Memory B cell (primary cell): ENCODE measurements at regions not wholly inside any gene's neighbourhood (a gene's known extent, or its start where the extent isn't known, plus 50 kb on each side); places are given as distances from the start of the nearest gene placed in this dataset.
"Not testable (repeated sequence)": the region's sequence is repeated elsewhere in the genome, so short reads cannot be mapped to it uniquely, and the experiment has no call there.

ENCODE experiments used
- ATAC-seq: fragments of 150-1000 bp; cut with Tn5 transposase; 2 replicates; pipeline ENCODE4 v1.10.0; 2021; ENCODE audit warnings: low read depth, mild to moderate bottlenecking, moderate library complexity
- DNase-seq, 2 donors: peaks; one replicate each; pipeline ENCODE4 v3.0.0; 2022; ENCODE audit warnings: low spot score in 2 of 2
- H3K27ac Mint-ChIP-seq: one replicate; pipeline ENCODE4 v1.8.0; 2022; ENCODE audit warnings: mild to moderate bottlenecking, moderate library complexity, mixed read lengths
- H3K27me3 Mint-ChIP-seq: one replicate; pipeline ENCODE4 v1.8.0; 2022; ENCODE audit warnings: mixed read lengths
- H3K36me3 Mint-ChIP-seq: one replicate; pipeline ENCODE4 v1.8.0; 2022; ENCODE audit warnings: mild to moderate bottlenecking, mixed read lengths
- H3K4me1 Mint-ChIP-seq: one replicate; pipeline ENCODE4 v1.8.0; 2022; ENCODE audit warnings: mixed read lengths
- H3K4me3 Mint-ChIP-seq: one replicate; pipeline ENCODE4 v1.8.0; 2022; ENCODE audit warnings: mild to moderate bottlenecking, moderate library complexity, mixed read lengths
- H3K9me3 Mint-ChIP-seq: one replicate; pipeline ENCODE4 v1.8.0; 2022; ENCODE audit warnings: mixed read lengths

DNA sequence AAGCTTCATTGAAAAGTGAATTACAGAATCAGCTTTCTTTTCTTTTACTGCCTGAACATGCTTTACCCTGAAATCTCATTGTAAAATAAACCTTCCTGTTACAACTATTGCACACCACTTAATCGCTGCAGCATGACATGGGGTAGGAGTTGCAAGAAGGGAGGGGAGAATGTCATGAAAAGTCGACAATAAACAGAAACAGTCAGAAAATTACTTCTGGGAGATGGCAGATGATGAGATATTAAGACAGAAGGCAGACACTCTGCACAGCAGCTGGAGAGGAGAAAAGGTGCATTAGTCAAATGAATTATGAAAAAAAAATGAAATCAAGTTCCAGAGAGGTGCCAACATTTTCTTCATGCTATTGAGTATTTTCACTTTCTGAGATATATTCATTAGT, 287.7 kb downstream of the PCDH7 start:
- no peak overlapping the region for H3K27ac Mint-ChIP-seq
- no peak overlapping the region for H3K4me3 Mint-ChIP-seq
- H3K4me1 Mint-ChIP-seq = no peaks in the 10 kb centered on the region
- peaks cover 5% of the 10 kb centered on the region for H3K9me3 Mint-ChIP-seq
- no peak for ATAC-seq
- no peaks in the 10 kb centered on the region for H3K27me3 Mint-ChIP-seq
- DNase-seq = no peak
- no peaks in the 10 kb centered on the region for H3K36me3 Mint-ChIP-seq

DNA sequence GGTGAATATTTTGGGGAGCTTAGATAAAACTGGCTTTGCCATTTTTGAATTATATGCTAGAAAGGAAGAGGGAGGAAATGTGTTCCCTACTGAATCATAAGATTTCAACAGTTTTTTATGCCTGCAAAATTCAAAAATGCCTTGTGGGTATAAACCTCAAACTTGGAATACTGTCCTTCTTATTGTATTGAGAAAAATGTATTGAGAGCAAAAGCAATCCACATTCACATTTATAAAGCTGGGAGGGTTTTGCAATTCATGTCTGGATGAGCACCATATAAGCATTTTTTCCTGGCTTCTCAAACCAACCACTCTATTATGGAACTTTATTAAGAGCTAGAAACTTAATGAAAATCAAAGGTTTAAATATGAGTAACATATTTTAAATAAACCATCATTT, 289.8 kb downstream of the PCDH7 start:
- Mint-ChIP-seq H3K9me3 (peaks cover 2% of the 10 kb centered on the region), H3K27me3 (no peaks in the 10 kb centered on the region), H3K36me3 (no peaks in the 10 kb centered on the region), H3K27ac (no peak overlapping the region), H3K4me3 (no peak overlapping the region), H3K4me1 (no peaks in the 10 kb centered on the region)
- ATAC-seq (no peak), DNase-seq (no peak)

DNA sequence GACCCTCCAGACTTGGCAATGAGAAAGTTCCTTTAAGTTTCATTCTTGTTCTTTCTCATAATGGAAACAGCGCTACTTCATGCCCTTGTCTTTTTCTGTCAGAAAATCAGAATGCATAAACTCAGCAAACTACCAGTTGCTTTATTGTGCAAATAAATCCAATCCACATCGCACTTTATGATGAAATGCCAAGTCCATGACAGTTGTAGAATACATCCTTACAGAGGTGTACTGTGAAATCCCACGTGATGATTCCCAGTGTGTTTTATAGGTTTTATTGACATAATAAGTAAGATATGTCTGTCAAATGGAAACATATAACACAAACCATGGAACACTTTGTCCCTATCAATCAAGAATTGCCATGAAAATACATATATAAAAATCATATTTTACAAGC, 295.0 kb downstream of the PCDH7 start:
- Mint-ChIP-seq H3K9me3 (peaks cover 2% of the 10 kb centered on the region), H3K4me3 (no peak overlapping the region), H3K36me3 (no peaks in the 10 kb centered on the region), H3K27me3 (no peaks in the 10 kb centered on the region), H3K4me1 (no peaks in the 10 kb centered on the region), H3K27ac (no peak overlapping the region)
- ATAC-seq (no peak), DNase-seq (no peak)

DNA sequence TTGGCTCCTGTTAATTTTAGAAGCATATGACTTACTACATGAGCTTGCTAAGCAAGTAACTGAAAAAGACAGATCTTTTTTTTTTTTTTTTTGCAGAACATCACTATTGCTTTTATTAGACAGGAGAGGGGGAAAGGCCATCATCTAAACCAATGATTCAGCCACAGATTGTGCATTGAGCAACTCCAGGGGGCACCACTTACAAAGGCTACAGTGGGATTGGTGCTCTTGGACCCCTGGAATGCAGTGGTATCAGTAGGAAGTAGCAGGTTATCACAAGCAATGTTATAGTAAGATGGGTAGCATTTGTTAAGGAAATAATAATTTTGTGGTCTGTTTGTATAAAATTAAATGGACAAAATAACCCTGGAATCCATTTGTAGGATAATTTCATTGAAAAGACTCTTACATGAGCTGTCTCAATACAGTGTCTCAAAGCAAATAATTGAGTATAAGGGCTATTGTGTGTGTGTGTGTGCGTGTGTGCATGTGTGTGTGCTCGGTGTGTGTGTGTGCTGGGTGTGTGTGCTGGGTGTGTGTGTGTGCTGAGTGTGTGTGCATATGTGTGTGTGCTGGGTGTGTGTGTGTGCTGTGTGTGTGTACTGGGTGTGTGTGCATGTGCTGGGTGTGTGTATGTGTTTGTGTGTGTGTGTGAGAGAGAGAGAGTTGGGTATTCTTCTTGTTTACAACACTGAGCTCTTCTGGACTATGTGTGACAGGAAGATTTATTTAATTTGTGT, 296.3 kb downstream of the PCDH7 start:
- ATAC-seq (no peak), DNase-seq (no peak)
- Mint-ChIP-seq H3K27ac (no peak overlapping the region), H3K27me3 (no peaks in the 10 kb centered on the region), H3K4me1 (no peaks in the 10 kb centered on the region), H3K36me3 (no peaks in the 10 kb centered on the region), H3K9me3 (no peaks in the 10 kb centered on the region), H3K4me3 (no peak overlapping the region)

DNA sequence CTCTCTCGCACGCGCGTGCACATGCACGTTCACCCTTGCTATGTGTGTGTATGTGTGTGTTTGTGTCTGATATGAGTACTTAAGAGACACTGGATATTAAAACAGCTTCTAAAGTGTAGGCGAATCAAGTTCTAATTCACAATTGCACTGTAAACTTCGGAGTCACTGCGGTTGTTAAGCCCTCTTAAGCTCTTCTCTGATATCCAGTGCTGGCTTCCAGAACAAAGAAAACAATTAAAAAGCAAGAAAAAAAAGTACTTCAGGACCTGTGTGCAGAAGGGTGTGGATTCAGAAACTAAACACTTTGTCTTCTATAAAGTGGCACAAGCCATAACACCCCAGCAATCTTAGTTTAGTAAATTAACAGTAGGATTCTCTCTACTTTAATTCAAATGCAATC, 300.2 kb downstream of the PCDH7 start:
- peaks cover 1% of the 10 kb centered on the region for H3K9me3 Mint-ChIP-seq

DNA sequence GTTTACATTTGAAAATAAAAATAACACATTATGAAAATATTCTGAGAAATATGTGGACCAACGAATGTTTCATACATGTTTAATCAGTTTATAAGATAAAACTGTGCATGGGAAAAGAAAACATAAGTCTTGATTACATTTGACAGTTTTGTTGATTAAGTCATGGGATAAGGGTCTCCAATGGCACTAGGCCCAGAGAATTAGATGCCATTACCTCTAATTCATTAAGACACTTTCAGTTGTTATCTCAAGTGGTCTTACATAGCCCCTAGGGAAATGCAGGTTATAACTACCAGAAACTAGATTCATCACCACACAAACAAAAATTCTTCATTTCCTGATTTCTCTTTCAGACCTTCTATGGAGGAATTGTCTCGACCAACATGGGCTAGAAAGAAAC, 300.8 kb downstream of the PCDH7 start:
- no peak overlapping the region for H3K4me3 Mint-ChIP-seq
- ATAC-seq = no peak
- no peaks in the 10 kb centered on the region for H3K27me3 Mint-ChIP-seq
- DNase-seq = no peak
- no peak overlapping the region for H3K27ac Mint-ChIP-seq
- no peaks in the 10 kb centered on the region for H3K36me3 Mint-ChIP-seq
- no peaks in the 10 kb centered on the region for H3K4me1 Mint-ChIP-seq
- peaks cover 1% of the 10 kb centered on the region for H3K9me3 Mint-ChIP-seq

More for the DNA sequence above, 300.2 kb downstream of the PCDH7 start:
- Mint-ChIP-seq H3K27me3 (no peaks in the 10 kb centered on the region), H3K36me3 (no peaks in the 10 kb centered on the region), H3K4me3 (no peak overlapping the region), H3K27ac (no peak overlapping the region), H3K4me1 (no peaks in the 10 kb centered on the region)
- no peak for DNase-seq
- no peak for ATAC-seq

DNA sequence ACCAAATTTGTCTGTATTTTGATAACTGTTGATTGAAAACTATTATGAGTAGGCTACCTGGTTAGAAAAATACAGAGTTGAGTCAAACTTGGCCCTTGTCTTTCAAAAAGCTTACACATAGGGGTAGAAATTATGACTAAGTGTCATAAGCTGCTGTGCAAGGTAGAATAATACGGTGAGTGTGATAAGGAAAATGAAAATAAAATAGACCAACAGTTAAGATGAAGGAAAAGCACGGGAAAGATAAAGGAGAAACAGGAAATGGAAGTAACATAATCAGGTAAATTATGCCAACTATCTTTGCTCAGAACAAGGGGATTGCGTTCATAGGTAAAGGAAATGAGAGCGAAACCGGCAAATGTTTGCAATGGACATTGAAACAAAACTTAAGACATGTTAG, 302.5 kb downstream of the PCDH7 start:
- DNase-seq (no peak), ATAC-seq (no peak)
- Mint-ChIP-seq H3K27ac (no peak overlapping the region), H3K36me3 (no peaks in the 10 kb centered on the region), H3K4me3 (no peak overlapping the region), H3K27me3 (no peaks in the 10 kb centered on the region), H3K4me1 (no peaks in the 10 kb centered on the region), H3K9me3 (peaks cover 1% of the 10 kb centered on the region)

DNA sequence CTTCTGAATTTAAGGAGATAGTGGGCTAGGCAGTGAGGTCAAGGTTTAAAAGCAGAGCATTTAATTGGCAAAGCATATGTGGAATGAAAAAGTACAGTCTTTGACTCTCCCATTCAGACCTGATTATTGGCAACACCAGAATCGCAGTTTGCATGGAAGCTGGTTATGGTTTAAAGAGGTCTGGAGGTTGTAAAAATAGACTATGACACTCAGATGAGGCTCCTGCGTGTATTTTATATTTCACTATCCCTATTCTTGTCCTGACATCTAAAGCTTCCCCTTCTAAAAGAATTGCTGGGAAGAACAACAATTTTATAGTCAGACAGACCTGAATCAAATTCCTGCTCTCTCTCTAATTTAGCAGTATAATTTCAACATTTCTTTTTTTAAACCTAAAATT, 302.9 kb downstream of the PCDH7 start:
- Mint-ChIP-seq H3K9me3 (peaks cover 1% of the 10 kb centered on the region), H3K27me3 (no peaks in the 10 kb centered on the region), H3K4me1 (no peaks in the 10 kb centered on the region), H3K4me3 (no peak overlapping the region), H3K27ac (no peak overlapping the region), H3K36me3 (no peaks in the 10 kb centered on the region)
- ATAC-seq (no peak), DNase-seq (no peak)

DNA sequence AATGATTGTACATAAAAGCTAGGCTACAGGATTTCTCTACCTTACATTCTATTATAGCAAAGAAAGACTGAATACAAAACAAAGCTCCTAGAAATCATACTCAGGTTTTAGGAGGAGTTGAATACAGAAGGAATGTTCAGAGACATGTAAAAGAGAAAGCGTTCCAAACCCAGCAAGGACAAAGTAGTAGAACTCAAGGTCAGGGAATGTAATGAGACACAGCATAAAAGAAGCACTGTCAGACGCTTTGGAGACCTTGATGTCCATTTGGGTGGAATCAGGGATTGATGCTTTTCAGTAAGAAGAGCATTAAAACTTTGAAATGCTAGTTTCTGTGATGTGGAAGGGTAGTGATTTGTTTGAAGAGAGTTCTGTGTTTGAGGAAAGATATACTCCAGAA, 303.6 kb downstream of the PCDH7 start:
- Mint-ChIP-seq H3K27me3 (no peaks in the 10 kb centered on the region), H3K4me3 (no peak overlapping the region), H3K9me3 (peaks cover 1% of the 10 kb centered on the region), H3K27ac (no peak overlapping the region), H3K36me3 (no peaks in the 10 kb centered on the region), H3K4me1 (no peaks in the 10 kb centered on the region)
- no peak for DNase-seq
- no peak for ATAC-seq

DNA sequence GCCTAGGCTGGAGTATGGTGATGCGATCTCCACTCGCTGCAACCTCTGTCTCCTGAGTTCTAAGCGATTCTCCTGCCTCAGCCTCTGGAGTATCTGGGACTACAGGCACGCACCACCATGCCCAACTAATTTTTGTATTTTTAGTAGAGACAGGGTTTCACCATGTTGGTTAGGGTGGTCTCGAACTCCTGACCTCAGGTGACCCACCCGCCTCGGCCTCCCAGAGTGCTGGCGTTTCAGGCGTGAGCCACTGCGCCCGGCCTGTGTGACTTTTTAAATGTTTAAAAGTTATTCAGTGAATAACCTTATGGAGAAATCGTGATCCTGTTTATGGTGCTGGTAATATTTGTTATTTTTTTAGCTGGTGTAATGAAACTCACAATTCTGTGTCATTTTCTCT, 304.6 kb downstream of the PCDH7 start:
- ATAC-seq, H3K27me3 Mint-ChIP-seq, H3K36me3 Mint-ChIP-seq, DNase-seq, H3K4me1 Mint-ChIP-seq, H3K9me3 Mint-ChIP-seq, H3K27ac Mint-ChIP-seq, H3K4me3 Mint-ChIP-seq: not testable (repeated sequence)

DNA sequence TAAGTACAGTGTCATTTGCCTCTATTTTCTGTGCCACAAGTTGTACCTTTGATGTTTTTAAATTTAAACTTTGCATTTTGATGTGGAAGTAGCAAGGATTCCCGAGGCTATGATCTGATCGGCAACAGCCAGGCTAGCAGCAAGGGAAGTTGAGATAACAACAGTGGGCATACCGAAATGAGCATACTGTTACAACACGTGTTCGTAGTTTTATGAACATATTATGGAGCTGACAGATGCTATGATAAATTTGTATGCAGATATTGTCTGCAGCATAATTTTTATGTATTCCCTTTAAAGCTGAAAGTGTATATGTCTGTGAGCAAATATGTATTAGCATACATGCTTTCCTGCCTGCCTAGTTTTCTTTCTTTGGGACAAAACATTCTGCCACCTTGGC, 306.1 kb downstream of the PCDH7 start:
- DNase-seq = no peak
- Mint-ChIP-seq H3K9me3 (peaks cover 3% of the 10 kb centered on the region), H3K27me3 (no peaks in the 10 kb centered on the region), H3K4me3 (no peak overlapping the region), H3K27ac (no peak overlapping the region), H3K4me1 (no peaks in the 10 kb centered on the region), H3K36me3 (no peaks in the 10 kb centered on the region)
- ATAC-seq = no peak

DNA sequence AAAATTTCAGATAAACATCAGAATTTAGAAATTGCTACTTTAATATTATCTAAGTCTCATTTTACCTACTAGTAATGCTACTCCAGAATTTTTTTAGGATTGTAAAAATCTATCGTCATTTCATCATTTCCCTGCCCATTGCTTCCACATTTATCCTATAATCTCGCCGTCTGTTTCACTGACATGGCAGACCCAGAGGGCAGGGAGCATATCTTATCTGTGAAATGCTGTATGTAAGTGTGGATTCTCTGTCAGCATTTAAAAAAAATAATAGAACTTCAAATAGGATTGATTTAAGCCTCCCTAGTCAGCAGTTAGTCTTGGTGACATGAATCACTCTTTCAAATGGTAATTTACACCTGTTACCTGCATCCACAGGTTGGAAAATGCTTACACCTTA, 314.4 kb downstream of the PCDH7 start:
- DNase-seq = no peak
- no peaks in the 10 kb centered on the region for H3K36me3 Mint-ChIP-seq
- H3K27ac Mint-ChIP-seq = no peak overlapping the region
- no peak for ATAC-seq
- H3K27me3 Mint-ChIP-seq = no peaks in the 10 kb centered on the region
- peaks cover 2% of the 10 kb centered on the region for H3K9me3 Mint-ChIP-seq
- H3K4me3 Mint-ChIP-seq = no peak overlapping the region
- H3K4me1 Mint-ChIP-seq = no peaks in the 10 kb centered on the region

DNA sequence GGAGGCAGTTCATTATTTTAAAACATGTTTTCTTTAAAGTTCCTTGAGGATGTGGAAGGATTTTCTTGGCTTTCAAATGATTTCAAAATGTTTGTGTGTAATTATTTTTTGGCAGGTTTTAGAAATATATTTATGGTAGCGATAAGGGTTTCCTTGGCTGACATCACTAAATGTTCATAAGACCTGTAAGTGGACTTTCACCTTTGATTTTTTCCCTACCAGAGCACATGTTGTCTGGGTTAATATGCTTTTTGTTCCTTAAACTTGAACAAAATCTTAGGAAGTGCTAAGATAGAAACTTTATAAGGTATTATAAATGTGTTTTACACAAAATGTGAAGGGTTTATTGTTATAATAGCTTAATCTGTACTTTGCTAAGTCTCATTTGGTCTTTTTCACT, 315.6 kb downstream of the PCDH7 start:
- H3K36me3 Mint-ChIP-seq = no peaks in the 10 kb centered on the region
- ATAC-seq = no peak
- DNase-seq = no peak

DNA sequence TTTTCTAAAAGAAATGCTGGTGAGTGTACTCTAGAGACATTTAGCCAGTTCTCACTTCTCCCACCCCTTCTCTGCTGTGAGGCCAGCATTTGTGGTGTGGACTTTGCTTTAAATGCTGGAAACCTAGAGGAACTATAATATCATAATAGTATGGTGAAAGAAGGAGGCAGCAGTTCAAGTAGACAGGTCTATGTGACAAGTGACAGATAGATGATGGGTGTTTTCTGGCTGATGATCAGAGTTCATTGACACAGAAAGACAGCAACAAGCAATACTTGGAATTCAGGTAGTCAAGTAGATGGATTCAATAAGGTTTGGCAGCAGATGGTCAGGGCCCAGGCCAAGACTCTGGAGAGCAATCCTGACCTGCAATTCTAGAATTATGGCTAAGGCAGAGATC, 317.5 kb downstream of the PCDH7 start:
- ATAC-seq = no peak
- H3K4me3 Mint-ChIP-seq = no peak overlapping the region
- DNase-seq = no peak
- no peaks in the 10 kb centered on the region for H3K36me3 Mint-ChIP-seq
- no peaks in the 10 kb centered on the region for H3K4me1 Mint-ChIP-seq
- no peaks in the 10 kb centered on the region for H3K27me3 Mint-ChIP-seq
- H3K9me3 Mint-ChIP-seq = peaks cover 2% of the 10 kb centered on the region
- no peak overlapping the region for H3K27ac Mint-ChIP-seq

More for the DNA sequence above, 315.6 kb downstream of the PCDH7 start:
- H3K9me3 Mint-ChIP-seq = peaks cover 2% of the 10 kb centered on the region
- H3K27ac Mint-ChIP-seq = no peak overlapping the region
- no peaks in the 10 kb centered on the region for H3K27me3 Mint-ChIP-seq
- no peak overlapping the region for H3K4me3 Mint-ChIP-seq
- no peaks in the 10 kb centered on the region for H3K4me1 Mint-ChIP-seq

DNA sequence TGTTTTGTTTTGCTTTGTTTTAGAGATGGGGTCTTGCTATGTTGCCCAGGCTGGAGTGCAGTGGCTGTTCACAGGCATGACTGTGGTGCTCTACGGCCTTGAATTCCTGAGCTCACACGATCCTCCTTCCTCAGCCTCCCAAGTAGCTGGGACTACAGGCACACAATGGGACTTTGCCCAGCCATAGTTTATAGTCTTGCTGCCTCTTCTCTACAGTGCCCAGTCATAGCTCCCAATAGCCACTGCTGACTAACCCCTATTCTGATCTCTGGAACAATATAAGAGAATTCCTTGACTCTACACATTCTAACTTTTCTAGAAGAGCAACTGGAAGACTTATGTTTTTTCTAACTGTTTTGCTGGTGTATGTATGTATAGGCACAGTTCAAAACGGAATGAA, 319.2 kb downstream of the PCDH7 start:
- Mint-ChIP-seq H3K27ac (no peak overlapping the region), H3K4me3 (no peak overlapping the region), H3K4me1 (no peaks in the 10 kb centered on the region), H3K36me3 (no peaks in the 10 kb centered on the region), H3K9me3 (peaks cover 3% of the 10 kb centered on the region), H3K27me3 (no peaks in the 10 kb centered on the region)
- DNase-seq (no peak), ATAC-seq (no peak)
